ENCODE measurements at regions not wholly inside any gene's neighbourhood (a gene's known extent, or its start where the extent isn't known, plus 50 kb on each side); places are given as distances from the start of the nearest gene placed in this dataset.

DNA sequence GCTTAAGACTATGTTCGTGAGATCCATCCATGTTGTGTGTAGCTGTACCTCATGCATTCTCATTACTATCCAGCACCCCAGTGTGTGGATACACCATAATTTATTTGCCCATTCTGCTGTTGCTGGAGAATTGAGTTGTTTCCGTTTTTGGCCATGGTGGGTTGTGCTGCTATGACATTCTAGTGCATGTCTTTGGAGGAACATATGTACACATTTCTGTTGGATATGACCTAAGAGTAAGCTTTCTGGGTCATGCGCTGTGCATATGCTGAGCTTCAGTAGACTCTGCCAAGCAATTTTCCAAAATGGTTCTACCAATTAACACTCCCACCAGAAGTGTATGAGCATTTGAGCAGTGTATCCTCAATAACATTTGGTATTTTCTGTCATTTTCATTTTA is 316.6 kb downstream of the MIAT start:
- H2BK15ac ChIP-seq (ENCODE audit: low read length): no peak overlapping the region
- H3K9me3 ChIP-seq (ENCODE audit: insufficient read depth in 2 of 2, low read depth in 1 of 2, low read length in 1 of 2): no peaks in the 10 kb centered on the region
- H4K20me1 ChIP-seq (replicated peaks in 1 of 2; ENCODE audit: control insufficient read depth in 1 of 2, insufficient read depth in 2 of 2, low read length in 2 of 2): no peaks in the 10 kb centered on the region
- no peaks in the 10 kb centered on the region for H3K79me2 ChIP-seq (ENCODE audit: control insufficient read depth in 1 of 2, insufficient read depth in 2 of 2, low read length in 2 of 2)
- FAIRE-seq (no peak), DNase-seq (ENCODE audit: low read depth in 1 of 2, low spot score in 2 of 2) (no peak)
- no peak overlapping the region for H4K8ac ChIP-seq (ENCODE audit: extremely low read depth, insufficient read depth, low read length)
- H2AK5ac ChIP-seq (ENCODE audit: low read depth, low read length): no peak overlapping the region
- TF ChIP-seq SAP30 (IDR thresholded peaks at IDR 0.05; ENCODE audit: insufficient read depth, insufficient replicate concordance, low read length) (no peak), SIX5 (IDR thresholded peaks at IDR 0.05; ENCODE audit: low read depth, low read length) (no peak), SIRT6 (IDR thresholded peaks at IDR 0.05; ENCODE audit: low read length) (no peak), SP4 (IDR thresholded peaks at IDR 0.05; ENCODE audit: low read length) (no peak), RNF2 (IDR thresholded peaks at IDR 0.05; ENCODE audit: borderline replicate concordance, low read depth, low read length, missing control alignments, poor library complexity, severe bottlenecking) (no peak), FOSL1 (IDR thresholded peaks at IDR 0.05; ENCODE audit: insufficient read depth, low read depth, low read length) (no peak), RAD21 (IDR thresholded peaks at IDR 0.05 in 1 of 2, conservative IDR thresholded peaks at IDR 0.05 in 1 of 2; ENCODE audit: low read depth in 2 of 2, low read length in 2 of 2) (no peak), TEAD4 (IDR thresholded peaks at IDR 0.05; ENCODE audit: low read depth, low read length) (no peak), MAFK (IDR thresholded peaks at IDR 0.05; ENCODE audit: low read depth, low read length) (no peak), POLR2AphosphoS5 (IDR thresholded peaks at IDR 0.05; ENCODE audit: low read depth, low read length) (no peak), KDM4A (IDR thresholded peaks at IDR 0.05; ENCODE audit: low read depth, low read length, severe bottlenecking) (no peak), ZNF274 (IDR thresholded peaks at IDR 0.05; ENCODE audit: borderline replicate concordance, extremely low read depth, low read length) (no peak), POU5F1 (IDR thresholded peaks at IDR 0.05; ENCODE audit: low read depth, low read length) (no peak), CREB1 (IDR thresholded peaks at IDR 0.05) (no peak)
- H3K27ac ChIP-seq (ENCODE audit: low read depth, low read length): no peak overlapping the region
- no peaks in the 10 kb centered on the region; the same call in 1 of the 2 replicates for H3K23me2 ChIP-seq (ENCODE audit: low read depth, low read length)
- no peak overlapping the region for H4K91ac ChIP-seq (replicated peaks; ENCODE audit: insufficient read length, low read length)
- no peak overlapping the region for H2BK20ac ChIP-seq (ENCODE audit: low read length)
- no peak overlapping the region for H4K5ac ChIP-seq (ENCODE audit: insufficient read length, low read depth, low read length)
- no peak overlapping the region for H2BK5ac ChIP-seq (ENCODE audit: low read depth, low read length)
- POLR2A ChIA-PET (ENCODE audit: partially characterized antibody): interaction anchor here (0.6 kb wide), 1 partner anchor 63 kb away, joined by 3 read pairs; no protein-coding TSS in a partner anchor
- no peak overlapping the region for H3K9ac ChIP-seq (replicated peaks in 1 of 4; ENCODE audit: extremely low read depth in 1 of 4, low read depth in 3 of 4, low read length in 3 of 4)
- H3K4me1 ChIP-seq (replicated peaks in 1 of 4; ENCODE audit: control insufficient read depth in 3 of 4, insufficient read depth in 4 of 4, low read length in 3 of 4): no peaks in the 10 kb centered on the region
- H2AFZ ChIP-seq (ENCODE audit: low read length): no peak overlapping the region
- H3K79me1 ChIP-seq (ENCODE audit: low read depth, low read length): no peaks in the 10 kb centered on the region
- H3K27me3 ChIP-seq (replicated peaks in 1 of 4; ENCODE audit: control insufficient read depth in 3 of 4, extremely low read depth in 1 of 4, insufficient read depth in 3 of 4, low read length in 3 of 4): no peaks in the 10 kb centered on the region; a peak in 3 of 7 replicates
- no peak overlapping the region for H3K4me2 ChIP-seq (ENCODE audit: insufficient read depth in 1 of 2, low read depth in 2 of 2, low read length in 2 of 2)
- no peak overlapping the region for H3K23ac ChIP-seq (ENCODE audit: insufficient read length)
- no peak overlapping the region for H2BK12ac ChIP-seq (ENCODE audit: low read depth, low read length)
- WGBS, 2 experiments (ENCODE audit: extremely low coverage in 1 of 2, insufficient coverage in 1 of 2, insufficient read length in 1 of 2, insufficient replicate concordance in 2 of 2, low coverage in 1 of 2, low lambda C conversion rate in 2 of 2, missing lambda C conversion rate in 1 of 2): 82% methylated on average over 3 of the region's 3 CpGs; no CpG with 5 or more reads in 1 of the 2 experiments
- CTCF ChIA-PET (ENCODE audit: partially characterized antibody): interaction anchor here (1.0 to 2.0 kb wide), 3 partner anchors 21 to 138 kb away, joined by 3 to 6 read pairs (median 3); no protein-coding TSS in a partner anchor
- H2BK120ac ChIP-seq (replicated peaks; ENCODE audit: low read depth, low read length): no peak overlapping the region
- H3K18ac ChIP-seq (ENCODE audit: extremely low read depth, low read length): no peak overlapping the region
- H3K4ac ChIP-seq (replicated peaks; ENCODE audit: insufficient read length, low read depth, low read length): no peak overlapping the region
- H3K14ac ChIP-seq (ENCODE audit: insufficient read length): no peak overlapping the region
- H3K4me3 ChIP-seq (ENCODE audit: extremely low read depth in 1 of 4, insufficient read depth in 2 of 4, low read depth in 3 of 4, low read length in 4 of 4): no peak overlapping the region
- no peak overlapping the region for H3K56ac ChIP-seq (replicated peaks; ENCODE audit: insufficient read length, low read depth, low read length)
- no peaks in the 10 kb centered on the region for H3K36me3 ChIP-seq (ENCODE audit: control insufficient read depth in 2 of 4, insufficient read depth in 4 of 4, low read length in 3 of 4)

All from H1 (cell line).